ENCODE measurements at regions not wholly inside any gene's neighbourhood (a gene's known extent, or its start where the extent isn't known, plus 50 kb on each side); places are given as distances from the start of the nearest gene placed in this dataset.

GRCh38 chr6:139927236-139927635 lies 552.8 kb upstream of the CITED2 start:
- no peak for FAIRE-seq

GRCh38 chr6:139926711-139927110 lies 552.3 kb upstream of the CITED2 start:
- TF ChIP-seq EZH2 (IDR thresholded peaks at IDR 0.05; ENCODE audit: insufficient read depth, low read length) = no peak
- no peak for TF ChIP-seq CTCF (IDR thresholded peaks at IDR 0.05; ENCODE audit: insufficient read depth, low read depth, low read length)
- peak overlapping the region; percentile 60 for H3K9ac ChIP-seq (ENCODE audit: low read length)
- no peaks in the 10 kb centered on the region for H3K36me3 ChIP-seq (ENCODE audit: insufficient read depth, low read length)
- H3K9me3 ChIP-seq (ENCODE audit: insufficient read depth, low read depth, low read length) = no peaks in the 10 kb centered on the region
- H3K27ac ChIP-seq (ENCODE audit: low read depth, low read length) = peak overlapping the region; percentile 76
- Mint-ChIP-seq H3K36me3 (ENCODE audit: low read depth, unreplicated experiment) (no peaks in the 10 kb centered on the region), H3K4me3 (ENCODE audit: unreplicated experiment) (no peak overlapping the region), H3K9me3 (ENCODE audit: unreplicated experiment) (no peaks in the 10 kb centered on the region), H3K4me1 (ENCODE audit: low read depth, unreplicated experiment) (peaks cover 22% of the 10 kb centered on the region), H3K27me3 (ENCODE audit: low read depth, unreplicated experiment) (no peaks in the 10 kb centered on the region), H3K27ac (ENCODE audit: unreplicated experiment) (no peak overlapping the region)
- peak overlapping the region; percentile 74 for H3K4me2 ChIP-seq (ENCODE audit: low read length)
- DNase-seq (ENCODE audit: low read depth) (peak; percentile 79), FAIRE-seq (no peak)
- H3K4me3 ChIP-seq (ENCODE audit: insufficient read depth, low read depth, low read length) = no peak overlapping the region
- no peaks in the 10 kb centered on the region for H3K79me2 ChIP-seq (ENCODE audit: insufficient read depth, low read length)
- peaks cover 20% of the 10 kb centered on the region for H3K4me1 ChIP-seq (ENCODE audit: insufficient read depth, low read length)
- H3K27me3 ChIP-seq (ENCODE audit: insufficient read depth, low read length) = no peaks in the 10 kb centered on the region
- H2AFZ ChIP-seq (ENCODE audit: low read depth, low read length) = no peak overlapping the region
- no peaks in the 10 kb centered on the region for H4K20me1 ChIP-seq (ENCODE audit: insufficient read depth, low read length)

More at GRCh38 chr6:139927236-139927635, 552.8 kb upstream of the CITED2 start:
- Histone ChIP-seq H4K20me1 (ENCODE audit: insufficient read depth, low read length) (no peaks in the 10 kb centered on the region), H2AFZ (ENCODE audit: low read depth, low read length) (no peak overlapping the region), H3K9ac (ENCODE audit: low read length) (no peak overlapping the region), H3K4me2 (ENCODE audit: low read length) (peak overlapping the region; percentile 74), H3K9me3 (ENCODE audit: insufficient read depth, low read depth, low read length) (no peaks in the 10 kb centered on the region), H3K27me3 (ENCODE audit: insufficient read depth, low read length) (no peaks in the 10 kb centered on the region), H3K4me1 (ENCODE audit: insufficient read depth, low read length) (peaks cover 20% of the 10 kb centered on the region), H3K79me2 (ENCODE audit: insufficient read depth, low read length) (no peaks in the 10 kb centered on the region), H3K36me3 (ENCODE audit: insufficient read depth, low read length) (no peaks in the 10 kb centered on the region), H3K27ac (ENCODE audit: low read depth, low read length) (peak overlapping the region; percentile 76), H3K4me3 (ENCODE audit: insufficient read depth, low read depth, low read length) (no peak overlapping the region)
- H3K27me3 Mint-ChIP-seq (ENCODE audit: low read depth, unreplicated experiment) = no peaks in the 10 kb centered on the region
- TF ChIP-seq CTCF (IDR thresholded peaks at IDR 0.05; ENCODE audit: insufficient read depth, low read depth, low read length) = peak; percentile 36
- no peak for TF ChIP-seq EZH2 (IDR thresholded peaks at IDR 0.05; ENCODE audit: insufficient read depth, low read length)
- no peaks in the 10 kb centered on the region for H3K36me3 Mint-ChIP-seq (ENCODE audit: low read depth, unreplicated experiment)
- DNase-seq (ENCODE audit: low read depth) = peak; percentile 94
- no peak overlapping the region for H3K4me3 Mint-ChIP-seq (ENCODE audit: unreplicated experiment)
- no peaks in the 10 kb centered on the region for H3K9me3 Mint-ChIP-seq (ENCODE audit: unreplicated experiment)
- peaks cover 24% of the 10 kb centered on the region for H3K4me1 Mint-ChIP-seq (ENCODE audit: low read depth, unreplicated experiment)
- H3K27ac Mint-ChIP-seq (ENCODE audit: unreplicated experiment) = no peak overlapping the region

GRCh38 chr6:139925894-139926641 lies 551.6 kb upstream of the CITED2 start:
- FAIRE-seq = peak; percentile 49
- H3K36me3 Mint-ChIP-seq (ENCODE audit: low read depth, unreplicated experiment) = no peaks in the 10 kb centered on the region
- Histone ChIP-seq H2AFZ (ENCODE audit: low read depth, low read length) (peak overlapping the region; percentile 55), H3K27me3 (ENCODE audit: insufficient read depth, low read length) (no peaks in the 10 kb centered on the region), H3K79me2 (ENCODE audit: insufficient read depth, low read length) (no peaks in the 10 kb centered on the region), H3K36me3 (ENCODE audit: insufficient read depth, low read length) (no peaks in the 10 kb centered on the region), H4K20me1 (ENCODE audit: insufficient read depth, low read length) (no peaks in the 10 kb centered on the region), H3K4me3 (ENCODE audit: insufficient read depth, low read depth, low read length) (no peak overlapping the region), H3K9ac (ENCODE audit: low read length) (peak overlapping the region; percentile 60), H3K27ac (ENCODE audit: low read depth, low read length) (peak overlapping the region; percentile 76), H3K4me1 (ENCODE audit: insufficient read depth, low read length) (peaks cover 20% of the 10 kb centered on the region), H3K9me3 (ENCODE audit: insufficient read depth, low read depth, low read length) (no peaks in the 10 kb centered on the region), H3K4me2 (ENCODE audit: low read length) (peak overlapping the region; percentile 74)
- no peaks in the 10 kb centered on the region for H3K27me3 Mint-ChIP-seq (ENCODE audit: low read depth, unreplicated experiment)
- no peak for TF ChIP-seq EZH2 (IDR thresholded peaks at IDR 0.05; ENCODE audit: insufficient read depth, low read length)
- TF ChIP-seq CTCF (IDR thresholded peaks at IDR 0.05; ENCODE audit: insufficient read depth, low read depth, low read length) = no peak
- no peak overlapping the region for H3K4me3 Mint-ChIP-seq (ENCODE audit: unreplicated experiment)
- no peak overlapping the region for H3K27ac Mint-ChIP-seq (ENCODE audit: unreplicated experiment)
- peaks cover 20% of the 10 kb centered on the region for H3K4me1 Mint-ChIP-seq (ENCODE audit: low read depth, unreplicated experiment)
- DNase-seq (ENCODE audit: low read depth) = peak; percentile 92
- no peaks in the 10 kb centered on the region for H3K9me3 Mint-ChIP-seq (ENCODE audit: unreplicated experiment)
